ENCODE measurements at regions not wholly inside any gene's neighbourhood (a gene's known extent, or its start where the extent isn't known, plus 50 kb on each side); places are given as distances from the start of the nearest gene placed in this dataset.

GRCh38 chr1:221638595-221638994 is 103.3 kb downstream of the DUSP10 start:
- DNase-seq = no peak

GRCh38 chr1:221641811-221642210 is 100.1 kb downstream of the DUSP10 start:
- no peak for DNase-seq

- no peak for DNase-seq
Measured at GRCh38 chr1:221643404-221644144, 98.3 kb downstream of the DUSP10 start.

- no peak for DNase-seq
Measured at GRCh38 chr1:221644145-221644448, 97.8 kb downstream of the DUSP10 start.

- DNase-seq = no peak
Measured at GRCh38 chr1:221644663-221645258, 97.1 kb downstream of the DUSP10 start.

GRCh38 chr1:221648201-221648600 is 93.7 kb downstream of the DUSP10 start:
- no peak for DNase-seq
